SW480 (cell line): ENCODE measurements at regions not wholly inside any gene's neighbourhood (a gene's known extent, or its start where the extent isn't known, plus 50 kb on each side); places are given as distances from the start of the nearest gene placed in this dataset.
A peak's percentile ranks its signal among the peaks of the same experiment; 100 is the strongest.

Source experiments
- DNase-seq: peaks from one replicate; pipeline ENCODE4 v3.0.0-alpha.2; 2016; ENCODE audit warnings: low spot score

- DNase-seq = peak; percentile 21
Measured at GRCh38 chr4:177573507-177573906, 131.3 kb upstream of the AGA start.

- DNase-seq = no peak
Measured at GRCh38 chr4:177574446-177574845, 132.2 kb upstream of the AGA start.

- DNase-seq = no peak
Measured at GRCh38 chr4:177579649-177580048, 137.4 kb upstream of the AGA start.

- no peak for DNase-seq
Measured at GRCh38 chr4:177582992-177583391, 140.8 kb upstream of the AGA start.

GRCh38 chr4:177587989-177588388 lies 145.8 kb upstream of the AGA start:
- no peak for DNase-seq

- no peak for DNase-seq
Measured at GRCh38 chr4:177595386-177595785, 153.1 kb upstream of the AGA start.

GRCh38 chr4:177596035-177596434 lies 153.8 kb upstream of the AGA start:
- DNase-seq = peak; percentile 47

GRCh38 chr4:177596991-177597390 lies 154.8 kb upstream of the AGA start:
- no peak for DNase-seq

- DNase-seq = no peak
Measured at GRCh38 chr4:177605252-177605651, 163.0 kb upstream of the AGA start.

GRCh38 chr4:177607111-177607573 lies 164.9 kb upstream of the AGA start:
- no peak for DNase-seq

- DNase-seq = no peak
Measured at GRCh38 chr4:177611974-177612664, 169.9 kb upstream of the AGA start.

- no peak for DNase-seq
Measured at GRCh38 chr4:177612684-177613083, 170.4 kb upstream of the AGA start.

- DNase-seq = no peak
Measured at GRCh38 chr4:177632481-177632880, 190.2 kb upstream of the AGA start.

GRCh38 chr4:177638871-177639270 lies 196.6 kb upstream of the AGA start:
- no peak for DNase-seq

GRCh38 chr4:177640864-177641263 lies 198.6 kb upstream of the AGA start:
- no peak for DNase-seq

GRCh38 chr4:177660223-177660622 lies 218.0 kb upstream of the AGA start:
- DNase-seq = no peak

GRCh38 chr4:177667687-177668086 lies 225.4 kb upstream of the AGA start:
- DNase-seq = no peak

- DNase-seq = no peak
Measured at GRCh38 chr4:177671387-177671786, 229.2 kb upstream of the AGA start.

GRCh38 chr4:177671845-177672244 lies 229.6 kb upstream of the AGA start:
- no peak for DNase-seq

GRCh38 chr4:177673985-177674489 lies 231.8 kb upstream of the AGA start:
- DNase-seq = peak; percentile 5

- no peak for DNase-seq
Measured at GRCh38 chr4:177680308-177680707, 238.1 kb upstream of the AGA start.

- no peak for DNase-seq
Measured at GRCh38 chr4:177681902-177682301, 239.7 kb upstream of the AGA start.

GRCh38 chr4:177687117-177687516 lies 244.9 kb upstream of the AGA start:
- DNase-seq = no peak

- no peak for DNase-seq
Measured at GRCh38 chr4:177692907-177693306, 250.7 kb upstream of the AGA start.
